ENCODE measurements at regions not wholly inside any gene's neighbourhood (a gene's known extent, or its start where the extent isn't known, plus 50 kb on each side); places are given as distances from the start of the nearest gene placed in this dataset.

GRCh38 chr6:11653028-11653583 lies 115.6 kb downstream of the TMEM170B start:
- no peaks in the 10 kb centered on the region for H3K36me3 ChIP-seq (ENCODE audit: control insufficient read depth, insufficient read depth, low read length)
- H3K4me2 ChIP-seq (ENCODE audit: low read length): no peak overlapping the region
- TF ChIP-seq CTCF (IDR thresholded peaks at IDR 0.05): no peak
- H3K79me2 ChIP-seq: no peaks in the 10 kb centered on the region
- H3K9me3 ChIP-seq (ENCODE audit: control insufficient read depth, low read length): no peaks in the 10 kb centered on the region
- H3K4me3 ChIP-seq (ENCODE audit: low read depth, low read length): no peak overlapping the region
- H3K4me1 ChIP-seq: no peaks in the 10 kb centered on the region
- H3K27ac ChIP-seq: no peak overlapping the region
- no peak overlapping the region for H2AFZ ChIP-seq
- no peak overlapping the region for H3K9ac ChIP-seq
- no peaks in the 10 kb centered on the region for H3K27me3 ChIP-seq (ENCODE audit: control insufficient read depth, insufficient read depth, low read length)

DNA sequence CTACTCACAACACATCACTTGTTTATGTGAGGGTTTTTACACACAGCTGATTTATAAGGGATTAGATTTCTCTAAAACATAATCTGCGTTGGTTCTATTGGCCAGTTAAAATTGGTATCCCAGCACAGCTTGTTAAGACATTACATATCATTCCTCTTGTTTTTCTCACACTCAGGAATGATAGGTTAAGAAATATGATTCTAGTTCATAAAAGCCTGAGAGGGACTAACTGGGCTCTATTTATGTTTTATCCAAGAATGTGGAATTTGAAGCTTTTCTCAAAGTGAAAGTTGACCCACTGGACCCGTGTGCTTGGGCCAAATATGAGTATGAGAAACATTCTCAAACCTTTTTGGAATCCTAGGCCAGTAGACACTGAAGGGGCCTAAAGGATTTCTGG lies 117.3 kb downstream of the TMEM170B start:
- no peaks in the 10 kb centered on the region for H3K36me3 ChIP-seq (ENCODE audit: control insufficient read depth, insufficient read depth, low read length)
- no peaks in the 10 kb centered on the region for H3K27me3 ChIP-seq (ENCODE audit: control insufficient read depth, insufficient read depth, low read length)
- TF ChIP-seq CTCF (IDR thresholded peaks at IDR 0.05): no peak
- H3K9me3 ChIP-seq (ENCODE audit: control insufficient read depth, low read length): no peaks in the 10 kb centered on the region
- peak overlapping the region; percentile 6 for H2AFZ ChIP-seq
- no peak overlapping the region for H3K9ac ChIP-seq
- H3K4me1 ChIP-seq: no peaks in the 10 kb centered on the region
- H3K79me2 ChIP-seq: no peaks in the 10 kb centered on the region
- no peak overlapping the region for H3K4me3 ChIP-seq (ENCODE audit: low read depth, low read length)
- H3K4me2 ChIP-seq (ENCODE audit: low read length): no peak overlapping the region
- no peak overlapping the region for H3K27ac ChIP-seq

- H3K27me3 ChIP-seq (ENCODE audit: control insufficient read depth, insufficient read depth, low read length): no peaks in the 10 kb centered on the region
- H3K9ac ChIP-seq: no peak overlapping the region
- H3K9me3 ChIP-seq (ENCODE audit: control insufficient read depth, low read length): no peaks in the 10 kb centered on the region
- TF ChIP-seq CTCF (IDR thresholded peaks at IDR 0.05): no peak
- no peak overlapping the region for H3K4me3 ChIP-seq (ENCODE audit: low read depth, low read length)
- H2AFZ ChIP-seq: no peak overlapping the region
- H3K4me2 ChIP-seq (ENCODE audit: low read length): no peak overlapping the region
- no peaks in the 10 kb centered on the region for H3K36me3 ChIP-seq (ENCODE audit: control insufficient read depth, insufficient read depth, low read length)
- no peak overlapping the region for H3K27ac ChIP-seq
- H3K79me2 ChIP-seq: no peaks in the 10 kb centered on the region
- no peaks in the 10 kb centered on the region for H3K4me1 ChIP-seq
These were observed 118.9 kb downstream of the TMEM170B start for GRCh38 chr6:11656491-11656890.

GRCh38 chr6:11659757-11660156 lies 118.8 kb downstream of the ADTRP start:
- Histone ChIP-seq H3K9ac (no peak overlapping the region), H3K4me1 (no peaks in the 10 kb centered on the region), H3K9me3 (ENCODE audit: control insufficient read depth, low read length) (no peaks in the 10 kb centered on the region), H3K36me3 (ENCODE audit: control insufficient read depth, insufficient read depth, low read length) (no peaks in the 10 kb centered on the region), H3K4me3 (ENCODE audit: low read depth, low read length) (no peak overlapping the region), H3K4me2 (ENCODE audit: low read length) (no peak overlapping the region), H3K27ac (no peak overlapping the region), H3K79me2 (no peaks in the 10 kb centered on the region), H3K27me3 (ENCODE audit: control insufficient read depth, insufficient read depth, low read length) (no peaks in the 10 kb centered on the region), H2AFZ (no peak overlapping the region)
- TF ChIP-seq CTCF (IDR thresholded peaks at IDR 0.05): no peak

DNA sequence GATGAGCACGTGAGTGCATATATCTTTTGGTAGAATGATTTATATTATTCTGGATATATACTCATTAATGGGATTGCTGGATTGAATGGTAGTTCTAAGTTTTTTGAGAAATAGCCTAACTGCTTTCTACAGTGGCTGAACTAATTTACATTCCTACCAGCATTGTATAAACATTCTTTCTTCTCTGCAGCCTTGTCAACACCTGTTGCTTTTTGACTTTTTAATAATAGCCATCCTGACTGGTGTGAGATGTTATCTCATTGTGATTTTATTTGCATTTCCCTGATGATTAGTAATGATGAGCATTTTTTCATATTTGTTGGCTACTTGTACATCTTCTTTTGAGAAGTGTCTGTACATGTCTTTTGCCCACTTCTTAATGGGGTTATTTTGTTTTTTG lies 116.3 kb downstream of the ADTRP start:
- H3K9me3 ChIP-seq (ENCODE audit: control insufficient read depth, low read length): no peaks in the 10 kb centered on the region
- H2AFZ ChIP-seq: no peak overlapping the region
- no peak overlapping the region for H3K9ac ChIP-seq
- no peak for TF ChIP-seq CTCF (IDR thresholded peaks at IDR 0.05)
- no peaks in the 10 kb centered on the region for H3K79me2 ChIP-seq
- H3K4me3 ChIP-seq (ENCODE audit: low read depth, low read length): no peak overlapping the region
- H3K36me3 ChIP-seq (ENCODE audit: control insufficient read depth, insufficient read depth, low read length): no peaks in the 10 kb centered on the region
- no peaks in the 10 kb centered on the region for H3K27me3 ChIP-seq (ENCODE audit: control insufficient read depth, insufficient read depth, low read length)
- no peak overlapping the region for H3K27ac ChIP-seq
- no peaks in the 10 kb centered on the region for H3K4me1 ChIP-seq
- no peak overlapping the region for H3K4me2 ChIP-seq (ENCODE audit: low read length)

Data from parathyroid adenoma (tissue), 2 donors.